ENCODE measurements at regions not wholly inside any gene's neighbourhood (a gene's known extent, or its start where the extent isn't known, plus 50 kb on each side); places are given as distances from the start of the nearest gene placed in this dataset.

DNA sequence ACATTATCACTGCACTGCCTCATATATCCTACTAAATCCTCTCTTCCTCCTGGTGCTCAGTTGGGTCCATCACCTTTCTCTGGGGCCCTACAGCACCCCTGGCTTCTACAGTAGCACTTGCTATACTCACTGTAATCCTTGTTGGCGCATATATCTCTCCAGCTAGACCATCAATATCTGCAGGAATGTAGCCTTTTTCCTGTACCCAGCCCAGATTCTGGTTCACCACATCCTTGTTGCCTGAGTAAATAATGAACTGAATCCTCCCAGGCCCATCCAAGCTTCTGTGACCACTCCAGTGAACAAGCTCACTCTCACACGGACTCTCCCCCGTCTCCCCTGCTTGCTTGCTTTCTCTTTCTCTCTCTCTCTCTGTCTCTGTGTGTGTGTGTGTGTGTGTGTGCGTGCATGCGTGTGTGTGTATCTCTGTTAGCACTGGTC is 62.5 kb upstream of the LIPC start:
- TF ChIP-seq, protein P1, sequence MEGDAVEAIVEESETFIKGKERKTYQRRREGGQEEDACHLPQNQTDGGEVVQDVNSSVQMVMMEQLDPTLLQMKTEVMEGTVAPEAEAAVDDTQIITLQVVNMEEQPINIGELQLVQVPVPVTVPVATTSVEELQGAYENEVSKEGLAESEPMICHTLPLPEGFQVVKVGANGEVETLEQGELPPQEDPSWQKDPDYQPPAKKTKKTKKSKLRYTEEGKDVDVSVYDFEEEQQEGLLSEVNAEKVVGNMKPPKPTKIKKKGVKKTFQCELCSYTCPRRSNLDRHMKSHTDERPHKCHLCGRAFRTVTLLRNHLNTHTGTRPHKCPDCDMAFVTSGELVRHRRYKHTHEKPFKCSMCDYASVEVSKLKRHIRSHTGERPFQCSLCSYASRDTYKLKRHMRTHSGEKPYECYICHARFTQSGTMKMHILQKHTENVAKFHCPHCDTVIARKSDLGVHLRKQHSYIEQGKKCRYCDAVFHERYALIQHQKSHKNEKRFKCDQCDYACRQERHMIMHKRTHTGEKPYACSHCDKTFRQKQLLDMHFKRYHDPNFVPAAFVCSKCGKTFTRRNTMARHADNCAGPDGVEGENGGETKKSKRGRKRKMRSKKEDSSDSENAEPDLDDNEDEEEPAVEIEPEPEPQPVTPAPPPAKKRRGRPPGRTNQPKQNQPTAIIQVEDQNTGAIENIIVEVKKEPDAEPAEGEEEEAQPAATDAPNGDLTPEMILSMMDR (IDR thresholded peaks at IDR 0.05 in 2 of 3, conservative IDR thresholded peaks at IDR 0.05 in 1 of 3; ENCODE audit: control insufficient read depth in 2 of 3, extremely low read depth in 1 of 3, insufficient read depth in 1 of 3, low read depth in 3 of 3, low read length in 3 of 3): no peak
- TF ChIP-seq TAF1 (IDR thresholded peaks at IDR 0.05; ENCODE audit: borderline replicate concordance, low read depth, low read length): no peak
- no peak for TF ChIP-seq MEF2A (IDR thresholded peaks at IDR 0.05; ENCODE audit: insufficient read depth, low read depth, low read length)
- TF ChIP-seq, protein P2, sequence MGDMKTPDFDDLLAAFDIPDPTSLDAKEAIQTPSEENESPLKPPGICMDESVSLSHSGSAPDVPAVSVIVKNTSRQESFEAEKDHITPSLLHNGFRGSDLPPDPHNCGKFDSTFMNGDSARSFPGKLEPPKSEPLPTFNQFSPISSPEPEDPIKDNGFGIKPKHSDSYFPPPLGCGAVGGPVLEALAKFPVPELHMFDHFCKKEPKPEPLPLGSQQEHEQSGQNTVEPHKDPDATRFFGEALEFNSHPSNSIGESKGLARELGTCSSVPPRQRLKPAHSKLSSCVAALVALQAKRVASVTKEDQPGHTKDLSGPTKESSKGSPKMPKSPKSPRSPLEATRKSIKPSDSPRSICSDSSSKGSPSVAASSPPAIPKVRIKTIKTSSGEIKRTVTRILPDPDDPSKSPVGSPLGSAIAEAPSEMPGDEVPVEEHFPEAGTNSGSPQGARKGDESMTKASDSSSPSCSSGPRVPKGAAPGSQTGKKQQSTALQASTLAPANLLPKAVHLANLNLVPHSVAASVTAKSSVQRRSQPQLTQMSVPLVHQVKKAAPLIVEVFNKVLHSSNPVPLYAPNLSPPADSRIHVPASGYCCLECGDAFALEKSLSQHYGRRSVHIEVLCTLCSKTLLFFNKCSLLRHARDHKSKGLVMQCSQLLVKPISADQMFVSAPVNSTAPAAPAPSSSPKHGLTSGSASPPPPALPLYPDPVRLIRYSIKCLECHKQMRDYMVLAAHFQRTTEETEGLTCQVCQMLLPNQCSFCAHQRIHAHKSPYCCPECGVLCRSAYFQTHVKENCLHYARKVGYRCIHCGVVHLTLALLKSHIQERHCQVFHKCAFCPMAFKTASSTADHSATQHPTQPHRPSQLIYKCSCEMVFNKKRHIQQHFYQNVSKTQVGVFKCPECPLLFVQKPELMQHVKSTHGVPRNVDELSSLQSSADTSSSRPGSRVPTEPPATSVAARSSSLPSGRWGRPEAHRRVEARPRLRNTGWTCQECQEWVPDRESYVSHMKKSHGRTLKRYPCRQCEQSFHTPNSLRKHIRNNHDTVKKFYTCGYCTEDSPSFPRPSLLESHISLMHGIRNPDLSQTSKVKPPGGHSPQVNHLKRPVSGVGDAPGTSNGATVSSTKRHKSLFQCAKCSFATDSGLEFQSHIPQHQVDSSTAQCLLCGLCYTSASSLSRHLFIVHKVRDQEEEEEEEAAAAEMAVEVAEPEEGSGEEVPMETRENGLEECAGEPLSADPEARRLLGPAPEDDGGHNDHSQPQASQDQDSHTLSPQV (IDR thresholded peaks at IDR 0.05): no peak
- peak in 1 of 2 experiments; percentile 32; a peak in 1 of 4 replicates for TF ChIP-seq ETV6 (conservative IDR thresholded peaks at IDR 0.05 in 1 of 2, IDR thresholded peaks at IDR 0.05 in 1 of 2; ENCODE audit: borderline replicate concordance in 1 of 2, low read depth in 1 of 2)
- TF ChIP-seq CHD2 (IDR thresholded peaks at IDR 0.05; ENCODE audit: borderline replicate concordance, low read depth, low read length): no peak
- TF ChIP-seq, protein P3, sequence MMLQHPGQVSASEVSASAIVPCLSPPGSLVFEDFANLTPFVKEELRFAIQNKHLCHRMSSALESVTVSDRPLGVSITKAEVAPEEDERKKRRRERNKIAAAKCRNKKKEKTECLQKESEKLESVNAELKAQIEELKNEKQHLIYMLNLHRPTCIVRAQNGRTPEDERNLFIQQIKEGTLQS (IDR thresholded peaks at IDR 0.05; ENCODE audit: borderline replicate concordance, extremely low read depth, low read depth, low read length): no peak
- no peak for TF ChIP-seq SMC3 (IDR thresholded peaks at IDR 0.05; ENCODE audit: borderline replicate concordance, low read length)
- TF ChIP-seq, protein P4, sequence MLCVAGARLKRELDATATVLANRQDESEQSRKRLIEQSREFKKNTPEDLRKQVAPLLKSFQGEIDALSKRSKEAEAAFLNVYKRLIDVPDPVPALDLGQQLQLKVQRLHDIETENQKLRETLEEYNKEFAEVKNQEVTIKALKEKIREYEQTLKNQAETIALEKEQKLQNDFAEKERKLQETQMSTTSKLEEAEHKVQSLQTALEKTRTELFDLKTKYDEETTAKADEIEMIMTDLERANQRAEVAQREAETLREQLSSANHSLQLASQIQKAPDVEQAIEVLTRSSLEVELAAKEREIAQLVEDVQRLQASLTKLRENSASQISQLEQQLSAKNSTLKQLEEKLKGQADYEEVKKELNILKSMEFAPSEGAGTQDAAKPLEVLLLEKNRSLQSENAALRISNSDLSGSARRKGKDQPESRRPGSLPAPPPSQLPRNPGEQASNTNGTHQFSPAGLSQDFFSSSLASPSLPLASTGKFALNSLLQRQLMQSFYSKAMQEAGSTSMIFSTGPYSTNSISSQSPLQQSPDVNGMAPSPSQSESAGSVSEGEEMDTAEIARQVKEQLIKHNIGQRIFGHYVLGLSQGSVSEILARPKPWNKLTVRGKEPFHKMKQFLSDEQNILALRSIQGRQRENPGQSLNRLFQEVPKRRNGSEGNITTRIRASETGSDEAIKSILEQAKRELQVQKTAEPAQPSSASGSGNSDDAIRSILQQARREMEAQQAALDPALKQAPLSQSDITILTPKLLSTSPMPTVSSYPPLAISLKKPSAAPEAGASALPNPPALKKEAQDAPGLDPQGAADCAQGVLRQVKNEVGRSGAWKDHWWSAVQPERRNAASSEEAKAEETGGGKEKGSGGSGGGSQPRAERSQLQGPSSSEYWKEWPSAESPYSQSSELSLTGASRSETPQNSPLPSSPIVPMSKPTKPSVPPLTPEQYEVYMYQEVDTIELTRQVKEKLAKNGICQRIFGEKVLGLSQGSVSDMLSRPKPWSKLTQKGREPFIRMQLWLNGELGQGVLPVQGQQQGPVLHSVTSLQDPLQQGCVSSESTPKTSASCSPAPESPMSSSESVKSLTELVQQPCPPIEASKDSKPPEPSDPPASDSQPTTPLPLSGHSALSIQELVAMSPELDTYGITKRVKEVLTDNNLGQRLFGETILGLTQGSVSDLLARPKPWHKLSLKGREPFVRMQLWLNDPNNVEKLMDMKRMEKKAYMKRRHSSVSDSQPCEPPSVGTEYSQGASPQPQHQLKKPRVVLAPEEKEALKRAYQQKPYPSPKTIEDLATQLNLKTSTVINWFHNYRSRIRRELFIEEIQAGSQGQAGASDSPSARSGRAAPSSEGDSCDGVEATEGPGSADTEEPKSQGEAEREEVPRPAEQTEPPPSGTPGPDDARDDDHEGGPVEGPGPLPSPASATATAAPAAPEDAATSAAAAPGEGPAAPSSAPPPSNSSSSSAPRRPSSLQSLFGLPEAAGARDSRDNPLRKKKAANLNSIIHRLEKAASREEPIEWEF (IDR thresholded peaks at IDR 0.05; ENCODE audit: insufficient replicate concordance, low read depth, low read length): no peak
- TF ChIP-seq, protein P5, sequence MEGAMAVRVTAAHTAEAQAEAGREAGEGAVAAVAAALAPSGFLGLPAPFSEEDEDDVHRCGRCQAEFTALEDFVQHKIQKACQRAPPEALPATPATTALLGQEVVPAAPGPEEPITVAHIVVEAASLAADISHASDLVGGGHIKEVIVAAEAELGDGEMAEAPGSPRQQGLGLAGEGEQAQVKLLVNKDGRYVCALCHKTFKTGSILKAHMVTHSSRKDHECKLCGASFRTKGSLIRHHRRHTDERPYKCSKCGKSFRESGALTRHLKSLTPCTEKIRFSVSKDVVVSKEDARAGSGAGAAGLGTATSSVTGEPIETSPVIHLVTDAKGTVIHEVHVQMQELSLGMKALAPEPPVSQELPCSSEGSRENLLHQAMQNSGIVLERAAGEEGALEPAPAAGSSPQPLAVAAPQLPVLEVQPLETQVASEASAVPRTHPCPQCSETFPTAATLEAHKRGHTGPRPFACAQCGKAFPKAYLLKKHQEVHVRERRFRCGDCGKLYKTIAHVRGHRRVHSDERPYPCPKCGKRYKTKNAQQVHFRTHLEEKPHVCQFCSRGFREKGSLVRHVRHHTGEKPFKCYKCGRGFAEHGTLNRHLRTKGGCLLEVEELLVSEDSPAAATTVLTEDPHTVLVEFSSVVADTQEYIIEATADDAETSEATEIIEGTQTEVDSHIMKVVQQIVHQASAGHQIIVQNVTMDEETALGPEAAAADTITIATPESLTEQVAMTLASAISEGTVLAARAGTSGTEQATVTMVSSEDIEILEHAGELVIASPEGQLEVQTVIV (IDR thresholded peaks at IDR 0.05; ENCODE audit: borderline replicate concordance, partially characterized antibody): no peak
- TF ChIP-seq NFIC (IDR thresholded peaks at IDR 0.05; ENCODE audit: low read depth, low read length): no peak
- 0 out of 2 replicates have a peak, but pooled peaks have one; percentile 33 for TF ChIP-seq POLR2A (IDR thresholded peaks at IDR 0.05; ENCODE audit: low read depth, low read length)
